HepG2 (cell line): ENCODE measurements at regions not wholly inside any gene's neighbourhood (a gene's known extent, or its start where the extent isn't known, plus 50 kb on each side); places are given as distances from the start of the nearest gene placed in this dataset.

ENCODE experiments used
- ATAC-seq: fragments of 200-7000 bp; cut with Tn5 transposase; 3 replicates; pipeline ENCODE4 v1.9.1; 2020; ENCODE audit warnings: mild to moderate bottlenecking, moderate library complexity
- BruUV-seq: library from RNA; stranded (reverse); fragments of 400-500 nt; replicated peaks from 2 replicates; lab custom pipeline; 2021; lab: Mats Ljungman, UMichigan
- CTCF ChIA-PET: fragments of 300-600 bp; formaldehyde crosslinking; extraction: SDS; loops from one replicate; lab custom pipeline; 2021; ENCODE audit warnings: low total read pairs, inconsistent platforms, low intra/inter-chr PET ratio; lab: Yijun Ruan, JAX
- POLR2A ChIA-PET: fragments of 350-600 bp; sonication (Branson Sonifier 250); formaldehyde crosslinking; loops from one replicate; lab custom pipeline; 2020; ENCODE audit warnings: antibody characterized with exemption, inconsistent platforms; lab: Yijun Ruan, JAX
- DNase-seq: peaks from one replicate; pipeline ENCODE4 v3.0.0-alpha.2; 2015; ENCODE audit warnings: low spot score
- FAIRE-seq: peaks from 3 replicates; lab custom pipeline; 2011; peaks lifted over from hg19 to GRCh38; lab: Jason Lieb, UNC
- H2AFZ ChIP-seq: one replicate; pipeline ENCODE4 v1.6.1; 2011; ENCODE audit warnings: low read length, inconsistent platforms
- H3K27ac ChIP-seq: fragments of 300-600 bp; 3 replicates; pipeline ENCODE4 v1.8.0; 2011; ENCODE audit warnings: mixed run types, mild to moderate bottlenecking, mixed read lengths, low read length, inconsistent platforms; ENCODE audit not compliant: insufficient read depth; ENCODE audit errors: extremely low read length
- H3K27me3 ChIP-seq, 2 experiments: fragments of 200-600 bp in 1 of 2; 2 replicates in 1 of 2; 3 replicates in 1 of 2; pipeline versions ENCODE4 v1.6.0 to v1.8.0; 2011; ENCODE audit warnings: low read length in 2 of 2, mild to moderate bottlenecking in 2 of 2, moderate library complexity in 2 of 2, inconsistent platforms in 1 of 2; ENCODE audit not compliant: insufficient read depth in 2 of 2, control insufficient read depth in 1 of 2
- H3K36me3 ChIP-seq, 2 experiments: fragments of 200-600 bp in 1 of 2; replicated peaks in 1 of 2; 2 replicates in 1 of 2; 3 replicates in 1 of 2; pipeline versions ENCODE4 v1.5.1 to v1.8.0; 2011; ENCODE audit warnings: low read length in 2 of 2, inconsistent platforms in 1 of 2; ENCODE audit not compliant: insufficient read depth in 2 of 2, control insufficient read depth in 1 of 2
- H3K4me1 ChIP-seq: 2 replicates; pipeline ENCODE4 v1.5.1; 2012; ENCODE audit warnings: low read length, inconsistent platforms; ENCODE audit not compliant: insufficient read depth
- H3K4me2 ChIP-seq: 2 replicates; pipeline ENCODE4 v1.6.0; 2011; ENCODE audit warnings: low read depth, low read length, inconsistent platforms
- H3K4me3 ChIP-seq, 3 experiments: fragments of 200-600 bp in 1 of 3; sonication (generic), shearing (Covaris generic) in 1 of 3; replicated peaks in 1 of 3; 2 replicates each; pipeline ENCODE4 v1.5.1; 2011 to 2016; ENCODE audit warnings: low read length in 3 of 3, inconsistent platforms in 2 of 3, low read depth in 2 of 3, mild to moderate bottlenecking in 2 of 3, control low read depth in 1 of 3, mixed read lengths in 1 of 3; ENCODE audit not compliant: insufficient read depth in 1 of 3
- H3K79me2 ChIP-seq: one replicate; pipeline ENCODE4 v1.6.1; 2011; ENCODE audit warnings: low read length, inconsistent platforms; ENCODE audit not compliant: insufficient read depth
- H3K9ac ChIP-seq: 2 replicates; pipeline ENCODE4 v1.6.0; 2011; ENCODE audit warnings: mild to moderate bottlenecking, low read depth, low read length, inconsistent platforms; ENCODE audit not compliant: insufficient read depth
- H3K9me3 ChIP-seq: 2 replicates; pipeline ENCODE4 v1.5.1; 2012; ENCODE audit warnings: mild to moderate bottlenecking, low read length
- H4K20me1 ChIP-seq: 2 replicates; pipeline ENCODE4 v1.6.0; 2011; ENCODE audit warnings: inconsistent platforms, mild to moderate bottlenecking, low read length, moderate library complexity; ENCODE audit not compliant: insufficient read depth
- BCLAF1 ChIP-seq: fragments of 450-650 bp; IDR thresholded peaks from 2 replicates; pipeline ENCODE4 v1.6.1; 2017; ENCODE audit warnings: mild to moderate bottlenecking
- BRD4 ChIP-seq: sonication (generic); formaldehyde crosslinking; IDR thresholded peaks from 2 replicates; pipeline ENCODE4 v1.4.0; 2020; ENCODE audit warnings: missing genetic modification reagents
- CEBPB ChIP-seq: IDR thresholded peaks from 2 replicates; pipeline ENCODE4 v1.6.1; 2011; ENCODE audit warnings: low read depth, low read length, improper control_type of control experiment, borderline replicate concordance
- GMEB2 ChIP-seq: IDR thresholded peaks from 2 replicates; pipeline ENCODE4 v1.6.1; 2016; ENCODE audit warnings: missing biosample characterization, missing genetic modification reagents, low read depth
- MEIS2 ChIP-seq: sonication (generic); formaldehyde crosslinking; IDR thresholded peaks from 2 replicates; pipeline ENCODE4 v1.9.0; 2021; ENCODE audit warnings: mild to moderate bottlenecking, missing genetic modification reagents
- RXRA ChIP-seq: sonication (generic); formaldehyde crosslinking; IDR thresholded peaks from 2 replicates; pipeline ENCODE4 v1.5.1; 2020; ENCODE audit warnings: missing genetic modification reagents
- SMARCE1 ChIP-seq: fragments of 450-650 bp; IDR thresholded peaks from 2 replicates; pipeline ENCODE4 v1.6.1; 2017; ENCODE audit warnings: borderline replicate concordance
- ZSCAN20 ChIP-seq: sonication (generic); formaldehyde crosslinking; IDR thresholded peaks from 2 replicates; pipeline ENCODE4 v1.4.0; 2020; ENCODE audit warnings: missing genetic modification reagents, mild to moderate bottlenecking, borderline replicate concordance
- WGBS: methylation state at CpG from one replicate; pipeline ENCODE4 v1.1.6; 2017; ENCODE audit warnings: low lambda C conversion rate; 5-methylcytosine and 5-hydroxymethylcytosine counted together
- in situ Hi-C: cut with HindIII; loops from 2 replicates; pipeline ENCODE4 v1.10.0; 2017; ENCODE audit warnings: low pct_unique_long_range_greater_than_20kb; ENCODE audit not compliant: extremely low pct_ligation_motif_present
- intact Hi-C: fragments of 100-400 bp; cut with micrococcal nuclease; formaldehyde crosslinking; loops from one replicate; pipeline ENCODE4 v1.10.0; 2022; ENCODE audit not compliant: unreplicated experiment

GRCh38 chr11:76266286-76267100 lies 60.2 kb upstream of the WNT11 start:
- no peaks in the 10 kb centered on the region for H4K20me1 ChIP-seq
- peaks cover 2 to 13% of the 10 kb centered on the region in 2 experiments for H3K27me3 ChIP-seq
- ChIA-PET POLR2A (no interaction called here), CTCF (no interaction called here)
- in situ Hi-C loops: no loop called here
- H3K4me2 ChIP-seq: no peak overlapping the region
- no peak for ATAC-seq
- H3K36me3 ChIP-seq: no peaks in the 10 kb centered on the region
- H3K9ac ChIP-seq: no peak overlapping the region
- H3K4me1 ChIP-seq: peaks cover 9% of the 10 kb centered on the region; the same call in 1 of the 2 replicates
- no peak overlapping the region for H2AFZ ChIP-seq
- intact Hi-C loops: no loop called here
- no peak for FAIRE-seq
- no peak for TF ChIP-seq SMARCE1
- peak; percentile 2; the same call in 1 of the 2 replicates for TF ChIP-seq CEBPB
- H3K27ac ChIP-seq: no peak overlapping the region
- no peaks in the 10 kb centered on the region for H3K9me3 ChIP-seq
- DNase-seq: no peak
- BruUV-seq: no TSS peak
- WGBS: 2% methylated on average over 6 of the region's 8 CpGs
- no peaks in the 10 kb centered on the region for H3K79me2 ChIP-seq
- H3K4me3 ChIP-seq: no peak overlapping the region

- Histone ChIP-seq H3K36me3 (no peaks in the 10 kb centered on the region), H3K27ac (no peak overlapping the region), H2AFZ (no peak overlapping the region), H3K27me3 (peaks cover 1 to 13% of the 10 kb centered on the region in 2 experiments), H3K4me1 (peaks cover 9% of the 10 kb centered on the region; the same call in 1 of the 2 replicates), H3K4me3 (no peak overlapping the region), H3K79me2 (no peaks in the 10 kb centered on the region), H3K9ac (no peak overlapping the region), H3K4me2 (no peak overlapping the region), H4K20me1 (no peaks in the 10 kb centered on the region), H3K9me3 (no peaks in the 10 kb centered on the region)
- intact Hi-C loops: no loop called here
- TF ChIP-seq BCLAF1 (no peak), ZSCAN20 (CRISPR knock-in tag) (no peak), RXRA (CRISPR knock-in tag) (no peak), GMEB2 (CRISPR knock-in tag) (no peak), BRD4 (CRISPR knock-in tag) (no peak), MEIS2 (CRISPR knock-in tag) (no peak)
- DNase-seq (no peak), FAIRE-seq (no peak), ATAC-seq (no peak)
- in situ Hi-C loops: no loop called here
- ChIA-PET CTCF (no interaction called here), POLR2A (no interaction called here)
- BruUV-seq: no TSS peak
- WGBS: 0% methylated on average over 2 of the region's 4 CpGs
Observed at GRCh38 chr11:76265771-76266241, 59.5 kb upstream of the WNT11 start.
